HG02981 (cell line): ENCODE measurements at regions not wholly inside any gene's neighbourhood (a gene's known extent, or its start where the extent isn't known, plus 50 kb on each side); places are given as distances from the start of the nearest gene placed in this dataset.

Experiments used
- ATAC-seq: cut with Tn5 transposase; IDR thresholded peaks from one replicate; pipeline ENCODE4 v1.9.1; 2021; ENCODE audit warnings: mild to moderate bottlenecking, moderate library complexity; ENCODE audit not compliant: unreplicated experiment

GRCh38 chr14:100399052-100399849 is 76.1 kb downstream of the SLC25A47 start:
- ATAC-seq = no peak

DNA sequence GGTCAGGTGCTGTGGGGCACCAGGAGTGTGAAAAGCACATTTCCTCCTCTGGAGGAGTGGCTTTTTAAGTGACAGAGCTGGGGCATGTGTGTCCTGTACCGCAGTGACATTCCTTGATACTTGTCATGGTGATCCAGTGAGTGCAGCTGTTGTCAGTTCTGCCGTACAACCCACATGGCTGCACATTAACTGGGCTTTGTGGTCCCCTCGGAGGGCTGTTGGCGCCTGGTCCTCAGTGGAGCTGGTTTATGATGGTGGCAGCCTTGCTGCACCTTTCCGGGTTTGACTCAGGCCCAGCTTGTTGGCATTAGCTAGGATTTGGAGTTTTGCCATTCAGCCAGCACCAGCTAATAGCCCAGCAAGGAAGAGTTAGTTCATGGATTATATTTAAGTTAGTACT is 77.0 kb downstream of the SLC25A47 start:
- ATAC-seq = no peak

DNA sequence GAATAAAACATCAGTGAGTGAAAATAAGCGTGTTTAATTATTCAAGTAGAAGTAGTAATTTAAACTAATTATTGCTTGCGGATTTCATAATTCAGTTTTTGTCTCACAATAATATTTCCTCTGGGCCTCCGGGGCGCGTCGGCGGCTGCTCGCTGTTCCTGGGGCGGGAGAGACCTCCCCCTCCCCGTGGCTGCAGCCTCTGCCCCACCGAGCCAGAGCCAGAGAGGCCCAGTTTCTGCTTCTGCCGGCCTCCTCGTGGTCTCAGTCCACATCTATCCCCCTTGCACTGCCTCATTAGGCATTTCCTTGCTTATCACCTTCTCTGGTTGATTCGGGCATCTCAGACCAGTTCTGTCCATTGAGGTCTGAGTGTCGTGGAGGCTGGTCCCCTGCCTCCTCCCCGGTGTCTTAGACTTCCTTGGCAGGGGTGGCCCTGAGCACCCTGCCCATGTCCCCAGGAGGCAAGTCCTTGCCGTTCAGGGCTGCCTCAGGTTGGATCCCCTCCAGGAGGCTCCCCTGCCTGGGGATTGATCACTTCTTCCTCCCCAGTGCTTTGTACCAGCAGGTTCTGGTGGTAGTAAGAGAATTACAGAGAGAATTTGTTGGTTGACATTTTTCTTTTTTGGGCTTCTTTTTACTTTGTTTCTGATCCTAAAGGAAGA is 78.0 kb downstream of the SLC25A47 start:
- no peak for ATAC-seq

DNA sequence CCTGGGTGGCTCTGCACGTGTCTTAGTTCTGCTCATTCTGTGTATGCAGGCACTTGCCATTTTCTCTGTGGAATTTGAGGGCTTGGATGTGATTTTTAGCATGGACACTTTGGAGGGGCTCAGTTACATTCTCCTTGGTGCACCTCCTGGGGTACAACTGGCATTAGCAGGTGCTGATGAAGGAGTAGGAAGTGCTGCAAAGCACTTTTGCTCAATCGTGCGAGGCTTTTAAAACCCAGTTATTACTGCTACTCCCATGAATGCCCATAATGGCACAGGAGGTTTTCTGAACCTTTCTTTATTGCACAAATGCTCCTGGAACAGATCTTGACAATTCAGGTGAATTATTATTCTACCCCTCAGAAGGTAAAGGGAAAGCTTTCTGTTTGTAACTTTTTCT is 78.7 kb downstream of the SLC25A47 start:
- no peak for ATAC-seq

GRCh38 chr14:100402631-100403030 is 79.5 kb downstream of the SLC25A47 start:
- no peak for ATAC-seq

DNA sequence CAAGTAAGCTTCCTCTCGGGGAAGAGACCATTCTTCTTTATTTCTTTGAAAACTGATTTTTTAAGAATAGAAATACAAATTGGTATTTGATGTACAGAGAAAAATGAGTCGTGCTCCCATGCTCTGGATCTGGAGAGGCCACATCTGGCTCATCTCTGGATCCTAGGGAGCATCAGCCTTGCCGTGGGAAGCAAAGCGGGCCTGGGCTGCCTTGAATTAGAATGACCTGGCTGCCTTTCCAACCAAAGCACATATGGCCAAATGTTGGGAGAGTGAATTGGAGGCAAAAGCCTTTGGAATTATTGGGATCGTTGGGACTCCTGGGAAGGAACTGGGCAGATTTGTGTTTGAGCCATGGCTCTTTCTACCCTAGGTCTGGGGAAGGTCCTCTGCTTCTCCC is 80.0 kb downstream of the SLC25A47 start:
- no peak for ATAC-seq

GRCh38 chr14:100403802-100404365 is 80.7 kb downstream of the SLC25A47 start:
- ATAC-seq = no peak

GRCh38 chr14:100404419-100404818 is 81.3 kb downstream of the SLC25A47 start:
- no peak for ATAC-seq

- no peak for ATAC-seq
Observed at GRCh38 chr14:100405760-100406455, 82.8 kb downstream of the SLC25A47 start.

GRCh38 chr14:100406505-100407131 is 83.5 kb downstream of the SLC25A47 start:
- ATAC-seq = no peak

DNA sequence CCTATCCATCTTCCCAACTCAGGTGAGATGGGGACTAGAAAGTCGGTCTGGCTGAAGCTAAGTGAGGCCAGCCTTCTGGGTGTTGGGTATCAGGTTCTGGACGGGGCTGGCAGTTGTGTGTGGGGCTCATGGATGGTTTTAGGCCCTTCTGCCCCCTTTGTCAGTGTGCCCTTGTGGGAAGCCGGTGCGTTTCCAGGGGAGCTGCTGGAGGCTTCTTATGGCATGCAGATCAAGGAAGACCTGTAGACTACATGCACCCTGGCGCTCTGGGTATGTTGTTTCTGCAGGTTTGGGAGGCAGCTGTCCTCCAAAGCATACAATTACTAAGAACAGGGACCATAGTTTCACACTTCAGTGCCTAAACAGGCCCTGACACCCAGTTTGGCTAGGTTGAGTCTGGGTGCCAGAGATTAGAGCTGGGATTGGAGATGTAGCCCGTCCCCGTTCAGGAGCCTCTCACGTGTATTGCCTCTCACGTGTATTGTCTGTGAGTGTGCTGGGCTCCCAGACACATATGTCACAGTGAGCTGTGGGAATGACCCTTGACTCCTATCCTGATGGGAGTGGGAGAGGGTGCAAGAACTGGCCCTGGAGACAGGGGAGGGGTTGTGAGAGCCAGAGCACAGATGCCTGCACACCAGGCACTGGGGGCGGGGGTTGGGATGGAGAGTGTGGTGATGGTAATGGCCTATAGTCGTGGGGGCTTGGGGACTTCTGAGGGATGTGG is 84.4 kb downstream of the SLC25A47 start:
- no peak for ATAC-seq

DNA sequence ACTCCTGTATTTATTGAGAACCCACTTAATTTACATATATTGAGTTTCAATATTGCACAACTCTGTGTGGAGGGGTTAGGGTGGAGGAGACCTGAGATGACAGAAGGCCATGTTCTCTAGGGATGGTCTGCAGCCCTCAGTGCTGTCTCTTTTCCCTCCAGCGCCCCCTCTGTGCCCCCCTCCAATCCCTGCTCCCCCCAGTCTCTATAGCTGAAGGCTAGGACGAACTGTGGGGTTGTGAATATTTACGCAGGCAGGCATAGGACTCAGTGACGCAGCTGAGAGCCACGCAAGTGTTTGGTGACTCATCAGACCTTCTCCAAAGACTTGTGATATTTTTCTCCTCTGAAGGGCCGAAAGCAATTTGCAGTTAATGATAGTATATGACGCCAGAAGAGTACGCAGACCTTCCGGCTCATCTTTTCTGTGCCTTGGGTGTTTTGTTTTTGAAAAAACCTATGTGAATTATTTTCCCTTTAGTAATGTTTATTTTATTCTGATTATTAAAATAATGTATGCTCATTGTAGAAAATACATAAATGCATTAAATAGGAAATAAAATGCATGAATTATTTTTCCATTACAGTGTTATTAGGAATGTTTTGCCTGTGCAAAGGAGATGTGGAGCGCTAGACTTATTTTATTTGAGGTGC is 85.3 kb downstream of the SLC25A47 start:
- no peak for ATAC-seq

GRCh38 chr14:100409003-100409360 is 85.8 kb downstream of the SLC25A47 start:
- no peak for ATAC-seq

- no peak for ATAC-seq
Observed at GRCh38 chr14:100409651-100410050, 86.5 kb downstream of the SLC25A47 start.

- no peak for ATAC-seq
Observed at GRCh38 chr14:100410056-100410565, 87.0 kb downstream of the SLC25A47 start.

GRCh38 chr14:100413699-100414098 is 90.6 kb downstream of the SLC25A47 start:
- ATAC-seq = no peak

GRCh38 chr14:100415226-100415625 is 92.1 kb downstream of the SLC25A47 start:
- ATAC-seq = no peak

- no peak for ATAC-seq
Observed at GRCh38 chr14:100416081-100416680, 93.0 kb downstream of the SLC25A47 start.
